Muscle of arm (tissue), 1 donor: ENCODE measurements at regions not wholly inside any gene's neighbourhood (a gene's known extent, or its start where the extent isn't known, plus 50 kb on each side); places are given as distances from the start of the nearest gene placed in this dataset.
"Not testable (repeated sequence)": the region's sequence is repeated elsewhere in the genome, so short reads cannot be mapped to it uniquely, and the experiment has no call there.

Experiments used
- DNase-seq: peaks from one replicate; pipeline ENCODE4 v3.0.0-alpha.2; 2013

DNA sequence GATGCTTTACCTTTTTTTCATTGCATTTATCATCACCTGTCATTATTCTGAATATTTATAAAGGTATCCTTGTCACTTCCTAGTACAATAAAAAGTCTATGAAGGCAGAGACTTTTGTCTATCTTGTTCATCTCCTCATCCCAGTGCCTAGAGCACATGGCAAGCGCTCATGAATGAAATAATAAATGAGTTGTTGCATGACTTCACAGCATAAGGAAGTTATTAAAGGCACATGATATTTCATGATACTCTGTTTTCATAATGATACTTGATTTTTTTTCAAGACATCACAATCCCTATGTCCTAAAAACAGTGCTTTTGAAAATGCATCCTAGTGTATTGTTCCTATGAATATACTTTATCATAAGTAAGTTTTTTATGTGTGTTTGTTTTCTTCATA is 310.6 kb upstream of the RSPO3 start:
- no peak for DNase-seq

DNA sequence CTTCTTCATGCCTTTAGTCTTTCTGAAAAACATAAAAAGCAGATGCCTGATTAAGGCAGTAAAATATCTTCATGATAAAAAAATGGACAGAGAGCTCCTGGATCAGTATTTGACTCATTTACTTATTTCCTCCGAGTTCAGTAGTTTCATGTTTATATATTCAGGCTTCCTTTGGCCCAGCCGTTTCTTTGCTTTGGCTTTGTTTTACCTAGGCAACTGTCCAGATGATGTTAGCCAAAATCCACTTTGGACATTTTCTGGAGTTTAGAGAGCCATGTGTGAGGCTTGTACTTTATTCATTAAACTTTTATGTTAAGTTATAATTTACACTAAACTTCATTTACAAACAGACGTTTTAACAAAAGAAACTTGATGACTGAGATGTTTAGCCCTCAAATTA is 307.1 kb upstream of the RSPO3 start:
- peak; percentile 83 for DNase-seq

DNA sequence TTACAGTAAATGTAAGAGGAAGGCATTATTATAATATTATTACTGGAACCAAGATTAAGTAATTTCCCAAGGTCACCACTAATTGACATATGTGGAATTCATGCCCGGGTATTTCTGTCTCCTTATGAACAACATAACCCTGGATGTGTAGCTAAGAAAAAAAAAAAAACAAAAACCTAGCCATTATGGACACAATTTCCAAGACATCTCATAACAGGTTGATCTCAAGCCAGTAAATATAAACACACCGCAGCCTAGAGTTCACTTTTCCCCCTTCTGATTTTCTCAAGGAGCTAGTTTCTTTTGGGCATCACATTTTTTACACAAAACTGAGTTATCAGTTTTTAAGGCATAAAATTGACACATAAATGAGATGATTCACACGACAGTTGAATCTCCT is 306.5 kb upstream of the RSPO3 start:
- DNase-seq = no peak

DNA sequence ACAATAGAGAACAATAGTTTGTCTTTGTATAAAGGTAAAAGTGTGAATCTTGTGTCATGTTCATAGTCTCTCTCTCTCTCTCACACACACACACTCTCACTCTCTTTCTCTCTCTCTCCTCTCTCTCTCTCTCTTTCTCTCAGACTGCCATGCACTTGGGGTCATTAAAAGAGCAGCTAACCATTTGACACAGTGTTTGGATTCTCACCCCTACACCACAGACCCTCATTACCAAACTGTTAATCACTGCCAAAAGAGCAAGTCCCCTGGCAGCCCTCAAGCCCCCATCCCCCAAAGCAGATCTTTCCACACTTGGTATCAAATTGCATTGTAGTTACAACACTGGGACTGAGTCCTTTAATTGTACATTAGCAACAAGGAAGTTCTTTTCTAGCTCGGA is 305.8 kb upstream of the RSPO3 start:
- DNase-seq = no peak

DNA sequence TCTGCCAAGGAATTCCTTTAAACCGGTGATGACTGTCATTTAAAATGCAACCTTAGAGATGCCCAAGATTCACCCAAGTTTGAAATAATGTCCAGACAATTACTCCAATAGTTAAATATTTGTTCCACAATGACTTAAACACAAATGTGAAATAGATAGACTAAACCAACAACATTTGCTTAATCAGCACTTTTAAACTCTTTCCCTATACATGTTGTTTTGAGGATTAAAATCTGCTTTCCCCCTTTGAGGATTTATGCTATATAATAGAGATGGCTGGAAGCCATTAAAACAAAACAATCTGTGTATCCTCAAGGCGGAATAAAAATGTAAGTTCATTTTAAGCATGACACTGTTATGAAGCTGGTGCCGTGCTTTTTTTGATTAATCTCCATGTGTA is 297.8 kb upstream of the RSPO3 start:
- DNase-seq = no peak

DNA sequence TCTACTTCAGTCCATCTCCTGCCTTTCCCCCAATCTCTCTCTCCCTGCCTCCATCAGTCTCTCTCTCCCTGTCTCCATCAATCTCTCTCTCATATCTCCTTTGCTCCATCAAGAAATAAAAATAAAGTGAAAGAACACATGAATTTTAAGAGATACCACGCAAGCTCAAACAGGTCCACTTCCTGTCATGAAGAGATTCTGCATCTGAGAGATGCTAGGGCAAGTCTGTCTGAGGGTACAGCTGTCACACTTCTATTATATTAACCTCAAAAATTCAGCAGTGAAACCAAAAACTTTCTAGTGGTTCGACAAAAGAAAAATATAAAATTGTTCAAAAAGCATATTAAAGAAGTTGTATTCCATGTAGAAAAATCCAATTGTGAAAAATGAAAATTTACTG is 296.8 kb upstream of the RSPO3 start:
- no peak for DNase-seq

DNA sequence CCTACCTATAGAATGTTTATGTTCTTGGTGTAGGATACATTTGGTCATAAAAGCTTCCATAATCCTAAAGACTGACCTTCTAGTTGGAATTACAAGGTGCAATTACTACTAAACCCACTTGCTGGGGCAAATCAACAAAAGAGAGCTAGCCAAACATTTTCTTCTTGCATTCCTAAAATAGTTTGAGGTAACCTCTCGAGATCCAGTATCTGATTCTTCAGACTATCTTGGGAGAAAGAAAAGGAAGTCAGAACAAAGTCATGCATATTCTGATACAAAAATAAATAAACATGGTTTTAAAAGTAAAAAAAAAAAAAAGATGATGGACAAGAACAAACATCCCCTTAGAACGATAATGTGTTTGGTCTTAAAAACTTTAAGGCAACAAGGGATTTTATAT is 294.2 kb upstream of the RSPO3 start:
- DNase-seq = no peak

DNA sequence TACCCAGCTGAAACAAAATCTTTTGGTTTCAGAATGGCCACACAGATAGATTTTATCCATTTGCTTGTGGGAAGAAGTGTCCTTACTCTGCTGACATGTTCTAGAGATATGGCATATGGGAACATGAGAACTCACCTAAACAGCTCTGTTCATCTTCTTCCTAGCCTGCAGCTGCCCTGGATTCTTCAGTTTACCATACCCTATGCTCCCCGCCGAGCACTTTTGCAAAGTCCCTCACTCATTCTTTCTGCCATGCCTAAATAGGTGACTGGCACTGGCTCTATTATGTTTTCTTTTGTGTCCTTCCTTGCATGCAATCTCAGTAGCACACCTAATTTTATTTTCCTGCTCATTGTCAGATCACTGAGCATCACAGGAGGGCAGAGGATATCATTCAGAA is 293.7 kb upstream of the RSPO3 start:
- no peak for DNase-seq

DNA sequence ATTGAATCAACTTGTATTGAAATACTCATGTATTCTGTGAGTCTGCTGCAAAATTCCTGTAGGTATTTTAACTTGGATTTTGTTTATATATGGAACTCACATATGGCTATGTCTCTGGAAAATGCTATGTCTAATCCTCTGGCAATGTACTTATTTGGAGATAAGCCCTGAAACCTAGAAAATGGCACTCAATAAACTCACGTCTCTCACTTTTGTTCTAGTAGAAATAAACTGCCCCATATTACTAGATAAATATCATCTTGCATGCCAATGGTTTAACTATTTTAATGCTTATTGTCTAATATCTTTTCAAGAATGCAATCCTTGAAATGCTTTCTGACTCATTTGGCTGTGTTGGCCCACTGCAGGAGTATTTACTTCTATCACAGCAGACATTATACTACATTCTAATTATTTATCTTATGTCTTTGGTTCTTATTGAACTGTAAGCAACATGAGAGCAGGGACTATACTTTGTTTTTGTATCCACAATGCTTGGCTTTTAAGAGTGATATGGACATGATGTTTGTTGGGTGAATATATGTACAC is 292.2 kb upstream of the RSPO3 start:
- DNase-seq = no peak

DNA sequence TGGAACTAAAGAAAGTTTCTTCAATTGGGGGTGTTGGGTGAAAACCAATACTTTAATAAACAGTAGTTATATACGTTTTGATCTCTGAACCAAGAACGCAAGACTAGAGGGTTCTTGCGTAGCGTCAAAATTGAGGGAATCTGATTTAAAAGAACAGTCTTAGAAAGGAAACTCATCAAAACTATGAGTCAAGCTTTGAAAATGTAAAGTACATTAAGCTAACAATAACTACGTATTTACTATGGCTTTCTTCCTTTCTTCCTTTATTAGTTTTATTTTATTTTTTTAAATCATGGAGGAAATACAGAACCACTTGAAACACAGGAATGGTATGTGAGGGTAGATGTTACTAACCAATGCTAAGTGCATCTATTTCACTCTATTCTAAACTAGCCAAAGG is 287.0 kb upstream of the RSPO3 start:
- DNase-seq = no peak

DNA sequence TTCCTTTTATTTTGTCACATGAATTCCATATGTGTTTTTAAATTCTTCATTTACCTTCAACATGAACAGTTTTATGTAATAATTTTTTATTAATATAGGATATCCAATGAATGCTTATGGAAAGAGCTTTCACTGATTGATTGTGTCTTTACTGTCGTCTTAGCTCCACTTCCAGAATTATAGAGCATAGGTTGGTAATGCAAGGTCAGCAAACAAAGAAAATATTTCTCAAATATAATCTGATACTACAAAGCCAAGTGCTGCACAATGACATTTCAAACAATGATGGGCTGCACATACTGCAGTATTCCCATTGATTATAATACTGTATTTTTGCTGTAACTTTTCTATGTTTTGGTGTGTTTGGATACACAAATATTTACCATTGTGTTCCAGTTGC is 275.7 kb upstream of the RSPO3 start:
- DNase-seq = no peak

DNA sequence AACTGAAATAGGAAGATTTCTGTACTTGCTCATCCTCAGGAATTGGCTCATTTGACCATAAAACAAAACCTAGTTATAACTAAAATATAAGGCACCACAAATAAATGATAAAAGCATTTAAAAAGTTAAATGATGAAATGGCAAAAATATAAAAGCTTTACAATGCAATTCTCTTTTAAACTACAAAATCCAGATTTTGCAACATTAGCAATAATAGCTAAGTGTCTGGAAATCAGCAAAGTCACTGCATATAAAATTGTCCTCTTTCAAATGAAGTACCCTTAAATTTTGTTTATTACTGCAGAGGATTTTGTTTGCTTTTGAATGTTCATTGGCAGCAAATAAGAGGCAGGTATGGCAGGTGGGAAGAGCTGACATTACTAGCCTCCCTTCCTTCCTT is 270.4 kb upstream of the RSPO3 start:
- no peak for DNase-seq

DNA sequence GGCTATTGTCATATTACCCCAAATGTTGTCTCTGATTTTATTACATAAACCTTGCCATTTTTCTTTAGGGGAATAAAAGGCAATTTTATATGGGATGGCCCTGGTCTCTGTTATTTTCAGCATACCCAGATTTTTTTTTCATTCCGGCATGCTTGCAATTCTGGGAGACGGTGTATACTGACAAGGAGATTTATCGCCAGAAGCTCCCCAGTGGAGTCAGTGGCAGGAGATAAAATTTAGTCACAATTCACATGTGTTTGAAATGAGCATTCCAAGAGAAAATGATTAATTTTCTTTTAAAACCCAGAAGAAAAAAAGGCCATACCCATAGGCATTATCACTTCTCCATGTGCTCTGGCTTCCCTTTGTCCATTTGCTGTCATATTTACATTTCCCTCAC is 250.8 kb upstream of the RSPO3 start:
- no peak for DNase-seq

DNA sequence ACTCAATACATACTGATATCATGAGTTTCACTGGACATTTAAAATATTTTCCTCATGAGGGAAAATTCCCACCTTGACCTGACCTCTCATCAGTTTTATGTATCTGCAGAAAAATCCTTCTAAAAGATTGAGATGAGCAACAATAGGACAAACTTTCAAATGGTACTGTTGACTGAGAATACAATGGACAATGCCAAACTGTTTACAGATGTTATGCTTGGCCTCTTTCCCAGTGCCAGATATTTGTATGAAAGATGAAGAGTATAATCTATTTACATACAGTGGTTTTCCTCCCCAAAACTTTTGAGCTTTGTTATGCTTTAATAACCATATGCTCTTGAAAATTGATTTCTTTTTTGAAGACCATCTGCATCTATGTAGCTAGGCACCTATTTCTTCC is 245.1 kb upstream of the RSPO3 start:
- DNase-seq = no peak

DNA sequence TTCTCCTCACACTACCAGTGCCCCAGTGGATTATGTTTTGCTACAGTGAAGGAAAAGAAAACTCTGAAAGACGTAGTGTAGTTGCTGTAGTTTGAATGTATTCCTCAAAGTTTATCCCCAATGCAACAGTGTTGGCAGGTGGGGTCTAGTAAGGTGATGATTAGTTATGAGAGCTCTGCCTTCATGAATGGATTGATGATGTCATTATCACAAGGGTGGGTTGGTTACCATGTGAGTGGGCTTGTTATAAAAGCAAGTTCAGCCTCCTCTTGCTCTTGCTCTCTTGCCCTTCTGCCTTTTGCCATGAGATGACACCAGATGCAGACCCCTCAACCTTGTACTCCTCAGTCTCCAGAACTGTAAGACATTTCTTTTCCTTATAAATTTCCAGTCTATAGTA is 244.7 kb upstream of the RSPO3 start:
- DNase-seq = no peak

DNA sequence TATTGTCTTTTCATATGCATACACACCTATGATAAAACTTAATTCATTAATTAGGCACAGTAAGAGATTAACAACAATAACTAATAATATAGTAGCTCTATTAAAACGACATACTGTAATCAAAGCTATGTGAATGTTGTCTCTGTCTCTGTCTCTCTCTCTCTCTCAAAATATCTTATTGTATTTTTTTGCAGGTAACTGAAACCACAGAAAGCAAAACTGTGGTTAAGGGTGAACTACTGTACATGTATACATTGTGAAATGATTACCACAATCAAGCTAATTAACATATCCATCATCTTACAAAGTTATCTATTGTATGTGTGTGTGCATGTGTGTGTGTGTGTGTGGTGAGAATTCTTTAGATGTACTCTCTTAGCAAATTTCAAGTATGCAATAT is 242.0 kb upstream of the RSPO3 start:
- no peak for DNase-seq

DNA sequence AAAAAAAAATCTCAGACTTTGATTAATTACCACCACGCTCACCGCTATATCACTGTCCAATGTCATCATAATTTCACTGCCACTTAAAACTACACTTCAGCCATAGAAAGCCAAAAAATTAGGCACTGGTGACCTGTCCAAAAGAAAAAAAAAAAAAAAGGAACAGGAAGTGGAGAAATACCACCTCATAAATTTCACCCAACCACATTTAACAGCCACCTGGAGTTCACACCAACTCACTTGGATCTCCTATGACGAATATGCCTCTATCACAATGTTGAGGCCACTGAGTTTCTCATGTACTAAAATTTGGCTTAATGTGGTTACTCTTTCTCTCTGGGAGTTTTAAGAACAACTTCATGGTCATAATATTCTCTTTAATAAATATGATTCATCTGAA is 237.5 kb upstream of the RSPO3 start:
- no peak for DNase-seq

DNA sequence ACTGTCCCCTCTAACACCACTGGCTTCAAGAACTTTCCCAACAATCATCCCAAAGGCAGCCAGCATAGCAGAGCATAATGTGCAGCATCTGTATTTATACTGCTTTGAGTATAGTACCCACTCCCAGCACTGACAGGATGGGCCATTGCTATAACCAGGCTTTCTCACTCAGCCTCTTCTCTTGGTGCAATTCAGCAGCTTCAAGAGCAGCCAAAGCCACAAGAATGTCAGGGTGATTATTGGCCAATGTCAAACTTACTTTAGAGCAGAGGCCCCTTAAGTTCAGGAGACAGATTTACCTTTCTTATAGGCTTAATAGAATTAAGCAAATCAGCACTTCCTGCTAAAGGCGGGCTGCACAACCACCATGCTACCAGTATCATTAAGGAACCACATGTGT is 232.4 kb upstream of the RSPO3 start:
- DNase-seq = no peak

DNA sequence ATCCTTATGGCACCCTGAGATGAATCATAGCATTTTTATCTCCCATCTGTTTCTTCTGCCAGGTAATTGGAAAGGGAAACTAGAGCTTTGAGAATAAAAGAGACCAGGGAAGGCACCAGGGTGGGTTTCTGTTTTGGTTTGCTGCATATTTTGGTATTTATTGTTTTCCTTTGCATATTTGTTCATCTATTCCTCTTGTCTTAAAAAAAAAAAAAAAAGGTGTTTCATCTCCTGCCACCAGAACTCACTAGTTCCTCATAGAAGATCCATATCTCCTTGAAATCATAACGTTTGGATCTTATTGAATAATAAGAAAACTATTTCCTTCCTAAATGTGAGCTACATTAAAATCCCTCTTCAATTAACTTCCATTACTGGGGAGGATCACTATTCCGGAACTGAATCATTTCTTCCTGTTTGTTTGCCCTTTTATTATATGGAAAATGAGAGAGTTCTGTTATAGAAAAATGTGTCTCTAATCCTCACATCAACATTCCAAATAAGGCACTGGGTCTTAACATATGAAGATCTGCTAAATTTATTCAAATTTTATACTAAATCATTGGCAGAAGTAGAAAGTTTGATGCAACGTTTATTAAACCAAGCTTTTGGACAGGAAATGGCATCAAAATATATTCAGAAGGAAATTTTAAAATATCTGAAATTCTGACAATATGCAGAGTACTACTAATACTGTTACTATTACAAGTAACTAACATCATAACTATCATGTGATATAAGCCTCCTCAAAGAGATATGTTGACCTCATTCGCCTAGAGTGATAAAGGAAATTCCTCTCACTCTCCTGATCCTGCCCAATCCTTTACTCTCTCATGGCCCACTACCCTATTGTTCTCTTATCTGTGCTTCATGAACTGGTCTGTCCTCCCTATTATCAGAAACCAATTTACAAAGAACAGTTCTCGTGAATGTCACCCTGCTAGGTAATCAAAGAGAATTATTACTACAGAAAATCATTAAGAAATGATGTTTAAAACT is 229.4 kb upstream of the RSPO3 start:
- DNase-seq = no peak

DNA sequence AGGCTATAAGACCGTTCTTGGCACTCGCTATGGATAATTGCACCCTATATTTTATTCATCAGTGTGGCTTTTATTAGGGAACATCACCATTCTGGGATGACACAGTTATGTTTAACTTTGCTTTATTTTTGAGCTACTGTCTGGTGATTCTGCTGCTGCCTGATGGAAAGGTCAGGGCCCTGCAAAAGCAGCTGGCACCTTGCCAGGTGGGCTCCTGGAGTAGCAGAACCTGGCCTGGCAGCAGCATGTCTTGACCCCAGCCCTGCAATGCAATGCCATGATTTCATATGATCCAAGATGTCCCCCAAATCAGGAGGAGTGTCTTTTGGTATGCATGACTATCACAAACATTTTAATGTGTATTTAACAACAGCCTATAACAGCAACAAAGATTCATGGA is 228.4 kb upstream of the RSPO3 start:
- no peak for DNase-seq

DNA sequence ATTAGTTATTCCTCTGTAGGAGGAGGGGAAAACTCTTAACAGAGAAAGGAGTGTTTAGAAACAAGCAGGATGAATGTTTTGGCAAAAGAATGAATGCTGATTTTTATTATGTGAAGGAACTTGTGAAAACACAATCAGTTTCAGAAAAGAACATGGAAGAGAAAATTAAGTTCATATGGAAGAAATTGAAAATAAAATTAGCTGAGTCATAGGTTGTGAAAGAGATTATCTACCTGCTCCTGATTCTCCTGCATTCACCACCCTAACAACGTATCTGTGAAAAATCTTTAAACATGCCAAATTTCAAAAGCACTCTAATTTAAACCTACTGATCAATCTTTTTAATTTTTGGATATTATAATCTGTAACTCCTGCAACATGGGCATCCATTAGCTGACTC is 227.3 kb upstream of the RSPO3 start:
- no peak for DNase-seq

DNA sequence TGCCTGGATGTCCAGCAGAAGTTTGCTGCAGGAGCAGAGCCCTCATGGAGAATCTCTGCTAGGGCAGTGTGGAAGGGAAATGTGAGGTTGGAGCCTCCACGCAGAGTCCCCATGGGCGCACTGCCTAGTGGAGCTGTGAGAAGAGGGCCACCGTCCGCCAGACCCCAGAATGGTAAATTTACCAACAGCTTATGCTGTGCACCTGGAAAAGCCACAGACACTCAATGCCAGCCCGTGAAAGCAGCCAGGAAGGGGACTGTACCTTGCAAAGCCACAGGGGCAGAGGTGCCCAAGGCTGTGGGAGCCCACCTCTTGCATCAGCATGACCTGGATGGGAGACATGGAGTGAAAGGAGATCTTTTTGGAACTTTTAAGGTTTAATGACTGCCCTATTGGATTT is 225.6 kb upstream of the RSPO3 start:
- DNase-seq = not testable (repeated sequence)

DNA sequence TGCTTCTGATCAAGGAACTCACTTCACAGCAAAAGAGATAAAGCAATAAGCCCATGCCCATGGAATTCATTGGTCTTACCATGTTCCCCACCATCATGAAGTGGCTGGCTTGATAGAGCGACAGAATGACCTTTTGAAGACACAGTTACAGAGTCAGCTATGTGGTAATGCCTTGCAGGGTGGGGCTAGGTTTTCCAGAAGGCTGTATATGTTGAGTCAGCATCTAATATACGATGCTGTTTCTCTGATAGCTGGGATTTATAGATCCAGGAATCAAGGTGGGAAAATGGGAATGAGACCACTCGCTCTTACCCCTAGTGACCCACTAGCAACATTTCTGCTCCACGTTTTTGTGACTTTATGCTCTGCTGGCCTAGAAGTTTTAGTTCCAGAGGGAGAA is 220.7 kb upstream of the RSPO3 start:
- no peak for DNase-seq

DNA sequence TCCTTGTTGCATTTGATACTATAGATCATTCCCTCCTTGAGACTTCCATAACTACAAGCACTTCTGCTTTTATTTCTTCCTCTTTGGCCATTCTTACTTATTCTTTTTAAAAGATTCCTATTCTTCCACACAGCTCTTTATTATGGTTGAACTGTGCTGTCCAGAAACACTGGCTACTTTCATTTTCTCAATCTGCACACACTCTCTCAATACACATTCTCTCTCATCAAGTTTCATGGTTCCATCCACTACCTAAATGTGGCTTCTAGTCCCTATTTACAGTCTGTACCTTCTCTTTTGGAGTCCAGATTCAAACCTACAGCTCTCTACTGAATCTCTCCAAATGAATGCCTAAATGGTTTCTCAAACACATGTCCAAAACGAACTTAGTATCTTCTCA is 214.3 kb upstream of the RSPO3 start:
- DNase-seq = no peak
